ENCODE measurements at regions not wholly inside any gene's neighbourhood (a gene's known extent, or its start where the extent isn't known, plus 50 kb on each side); places are given as distances from the start of the nearest gene placed in this dataset.

- POLR2A ChIA-PET = no interaction called here
- CTCF ChIA-PET = no interaction called here
- Histone ChIP-seq H3K27ac (ENCODE audit: insufficient read depth in 1 of 2, low read depth in 1 of 2, low read length in 2 of 2, poor library complexity in 1 of 2, severe bottlenecking in 2 of 2) (no peak overlapping the region), H3K36me3 (ENCODE audit: control insufficient read depth in 4 of 4, insufficient read depth in 4 of 4, low read length in 3 of 4) (no peaks in the 10 kb centered on the region), H3K27me3 (replicated peaks in 2 of 5; ENCODE audit: control insufficient read depth in 4 of 5, insufficient read depth in 5 of 5, low read length in 4 of 5) (no peaks in the 10 kb centered on the region), H3K4me1 (ENCODE audit: control extremely low read depth in 1 of 4, control insufficient read depth in 4 of 4, insufficient read depth in 4 of 4, low read length in 3 of 4) (no peaks in the 10 kb centered on the region), H3K9me3 (ENCODE audit: control extremely low read depth in 1 of 5, control insufficient read depth in 4 of 5, insufficient read depth in 2 of 5, low read depth in 1 of 5, low read length in 4 of 5) (no peaks in the 10 kb centered on the region), H3K4me3 (ENCODE audit: control insufficient read depth in 1 of 7, extremely low read depth in 1 of 7, insufficient read depth in 4 of 7, low read depth in 2 of 7, low read length in 6 of 7) (no peak overlapping the region)
- no CpG with 5 or more reads among the region's 1 CpG for WGBS (ENCODE audit: insufficient coverage)
- no peak for DNase-seq
Observed at GRCh38 chr1:98490099-98490498, 171.4 kb upstream of the SNX7 start.

- CTCF ChIA-PET = no interaction called here
Observed at GRCh38 chr1:98487620-98488019, 173.9 kb upstream of the SNX7 start.

GRCh38 chr1:98482611-98483010, 178.9 kb upstream of the SNX7 start:
- Histone ChIP-seq H3K36me3 (ENCODE audit: control insufficient read depth in 4 of 4, insufficient read depth in 4 of 4, low read length in 3 of 4) (no peaks in the 10 kb centered on the region), H3K4me3 (ENCODE audit: control insufficient read depth in 1 of 7, extremely low read depth in 1 of 7, insufficient read depth in 4 of 7, low read depth in 2 of 7, low read length in 6 of 7) (no peak overlapping the region), H3K27ac (ENCODE audit: insufficient read depth in 1 of 2, low read depth in 1 of 2, low read length in 2 of 2, poor library complexity in 1 of 2, severe bottlenecking in 2 of 2) (no peak overlapping the region), H3K27me3 (replicated peaks in 2 of 5; ENCODE audit: control insufficient read depth in 4 of 5, insufficient read depth in 5 of 5, low read length in 4 of 5) (no peaks in the 10 kb centered on the region), H3K9me3 (ENCODE audit: control extremely low read depth in 1 of 5, control insufficient read depth in 4 of 5, insufficient read depth in 2 of 5, low read depth in 1 of 5, low read length in 4 of 5) (no peaks in the 10 kb centered on the region), H3K4me1 (ENCODE audit: control extremely low read depth in 1 of 4, control insufficient read depth in 4 of 4, insufficient read depth in 4 of 4, low read length in 3 of 4) (no peaks in the 10 kb centered on the region)
- ChIA-PET POLR2A (no interaction called here), CTCF (no interaction called here)
- DNase-seq = no peak
- WGBS (ENCODE audit: insufficient coverage) = 95% methylated on average over 3 of the region's 3 CpGs

More at GRCh38 chr1:98487620-98488019, 173.9 kb upstream of the SNX7 start:
- Histone ChIP-seq H3K4me3 (ENCODE audit: control insufficient read depth in 1 of 7, extremely low read depth in 1 of 7, insufficient read depth in 4 of 7, low read depth in 2 of 7, low read length in 6 of 7) (no peak overlapping the region), H3K36me3 (ENCODE audit: control insufficient read depth in 4 of 4, insufficient read depth in 4 of 4, low read length in 3 of 4) (no peaks in the 10 kb centered on the region), H3K4me1 (ENCODE audit: control extremely low read depth in 1 of 4, control insufficient read depth in 4 of 4, insufficient read depth in 4 of 4, low read length in 3 of 4) (no peaks in the 10 kb centered on the region), H3K27me3 (replicated peaks in 2 of 5; ENCODE audit: control insufficient read depth in 4 of 5, insufficient read depth in 5 of 5, low read length in 4 of 5) (no peaks in the 10 kb centered on the region), H3K9me3 (ENCODE audit: control extremely low read depth in 1 of 5, control insufficient read depth in 4 of 5, insufficient read depth in 2 of 5, low read depth in 1 of 5, low read length in 4 of 5) (no peaks in the 10 kb centered on the region), H3K27ac (ENCODE audit: insufficient read depth in 1 of 2, low read depth in 1 of 2, low read length in 2 of 2, poor library complexity in 1 of 2, severe bottlenecking in 2 of 2) (no peak overlapping the region)
- POLR2A ChIA-PET = no interaction called here
- DNase-seq = no peak
- WGBS (ENCODE audit: insufficient coverage) = 100% methylated on average over 3 of the region's 5 CpGs

GRCh38 chr1:98480271-98480670, 181.2 kb upstream of the SNX7 start:
- Histone ChIP-seq H3K36me3 (ENCODE audit: control insufficient read depth in 4 of 4, insufficient read depth in 4 of 4, low read length in 3 of 4) (no peaks in the 10 kb centered on the region), H3K4me1 (ENCODE audit: control extremely low read depth in 1 of 4, control insufficient read depth in 4 of 4, insufficient read depth in 4 of 4, low read length in 3 of 4) (no peaks in the 10 kb centered on the region), H3K27ac (ENCODE audit: insufficient read depth in 1 of 2, low read depth in 1 of 2, low read length in 2 of 2, poor library complexity in 1 of 2, severe bottlenecking in 2 of 2) (no peak overlapping the region), H3K27me3 (replicated peaks in 2 of 5; ENCODE audit: control insufficient read depth in 4 of 5, insufficient read depth in 5 of 5, low read length in 4 of 5) (no peaks in the 10 kb centered on the region), H3K9me3 (ENCODE audit: control extremely low read depth in 1 of 5, control insufficient read depth in 4 of 5, insufficient read depth in 2 of 5, low read depth in 1 of 5, low read length in 4 of 5) (no peaks in the 10 kb centered on the region), H3K4me3 (ENCODE audit: control insufficient read depth in 1 of 7, extremely low read depth in 1 of 7, insufficient read depth in 4 of 7, low read depth in 2 of 7, low read length in 6 of 7) (no peak overlapping the region)
- CTCF ChIA-PET = no interaction called here
- POLR2A ChIA-PET = interaction anchor here (0.6 kb wide), 1 partner anchor 106 kb away, joined by 4 read pairs; no protein-coding TSS in a partner anchor
- WGBS (ENCODE audit: insufficient coverage) = 100% methylated on average over 1 of the region's 2 CpGs
- no peak for DNase-seq

GRCh38 chr1:98478121-98478520, 183.4 kb upstream of the SNX7 start:
- POLR2A ChIA-PET = no interaction called here

GRCh38 chr1:98472878-98473277, 188.6 kb upstream of the SNX7 start:
- POLR2A ChIA-PET = no interaction called here
- Histone ChIP-seq H3K36me3 (ENCODE audit: control insufficient read depth in 4 of 4, insufficient read depth in 4 of 4, low read length in 3 of 4) (no peaks in the 10 kb centered on the region), H3K4me1 (ENCODE audit: control extremely low read depth in 1 of 4, control insufficient read depth in 4 of 4, insufficient read depth in 4 of 4, low read length in 3 of 4) (no peaks in the 10 kb centered on the region), H3K27me3 (replicated peaks in 2 of 5; ENCODE audit: control insufficient read depth in 4 of 5, insufficient read depth in 5 of 5, low read length in 4 of 5) (no peaks in the 10 kb centered on the region), H3K4me3 (ENCODE audit: control insufficient read depth in 1 of 7, extremely low read depth in 1 of 7, insufficient read depth in 4 of 7, low read depth in 2 of 7, low read length in 6 of 7) (no peak overlapping the region), H3K27ac (ENCODE audit: insufficient read depth in 1 of 2, low read depth in 1 of 2, low read length in 2 of 2, poor library complexity in 1 of 2, severe bottlenecking in 2 of 2) (no peak overlapping the region), H3K9me3 (ENCODE audit: control extremely low read depth in 1 of 5, control insufficient read depth in 4 of 5, insufficient read depth in 2 of 5, low read depth in 1 of 5, low read length in 4 of 5) (no peaks in the 10 kb centered on the region)
- no peak for DNase-seq
- CTCF ChIA-PET = interaction anchor here (0.6 kb wide), 1 partner anchor 31 kb away, joined by 4 read pairs; no protein-coding TSS in a partner anchor
- no CpG with 5 or more reads among the region's 2 CpGs for WGBS (ENCODE audit: insufficient coverage)

More at GRCh38 chr1:98478121-98478520, 183.4 kb upstream of the SNX7 start:
- no peaks in the 10 kb centered on the region for H3K36me3 ChIP-seq (ENCODE audit: control insufficient read depth in 4 of 4, insufficient read depth in 4 of 4, low read length in 3 of 4)
- no peak overlapping the region for H3K4me3 ChIP-seq (ENCODE audit: control insufficient read depth in 1 of 7, extremely low read depth in 1 of 7, insufficient read depth in 4 of 7, low read depth in 2 of 7, low read length in 6 of 7)
- WGBS (ENCODE audit: insufficient coverage) = 91% methylated on average over 3 of the region's 3 CpGs
- CTCF ChIA-PET = interaction anchor here (0.9 kb wide), 1 partner anchor 10 kb away, joined by 3 read pairs; no protein-coding TSS in a partner anchor
- no peaks in the 10 kb centered on the region for H3K4me1 ChIP-seq (ENCODE audit: control extremely low read depth in 1 of 4, control insufficient read depth in 4 of 4, insufficient read depth in 4 of 4, low read length in 3 of 4)
- no peak for DNase-seq
- no peaks in the 10 kb centered on the region for H3K9me3 ChIP-seq (ENCODE audit: control extremely low read depth in 1 of 5, control insufficient read depth in 4 of 5, insufficient read depth in 2 of 5, low read depth in 1 of 5, low read length in 4 of 5)
- H3K27me3 ChIP-seq (replicated peaks in 2 of 5; ENCODE audit: control insufficient read depth in 4 of 5, insufficient read depth in 5 of 5, low read length in 4 of 5) = no peaks in the 10 kb centered on the region
- H3K27ac ChIP-seq (ENCODE audit: insufficient read depth in 1 of 2, low read depth in 1 of 2, low read length in 2 of 2, poor library complexity in 1 of 2, severe bottlenecking in 2 of 2) = no peak overlapping the region

- H3K9me3 ChIP-seq (ENCODE audit: control extremely low read depth in 1 of 5, control insufficient read depth in 4 of 5, insufficient read depth in 2 of 5, low read depth in 1 of 5, low read length in 4 of 5) = no peaks in the 10 kb centered on the region
- ChIA-PET CTCF (no interaction called here), POLR2A (no interaction called here)
- H3K27me3 ChIP-seq (replicated peaks in 2 of 5; ENCODE audit: control insufficient read depth in 4 of 5, insufficient read depth in 5 of 5, low read length in 4 of 5) = no peaks in the 10 kb centered on the region
- WGBS (ENCODE audit: insufficient coverage) = 100% methylated on average over 1 of the region's 4 CpGs
- H3K4me1 ChIP-seq (ENCODE audit: control extremely low read depth in 1 of 4, control insufficient read depth in 4 of 4, insufficient read depth in 4 of 4, low read length in 3 of 4) = no peaks in the 10 kb centered on the region
- no peak overlapping the region for H3K4me3 ChIP-seq (ENCODE audit: control insufficient read depth in 1 of 7, extremely low read depth in 1 of 7, insufficient read depth in 4 of 7, low read depth in 2 of 7, low read length in 6 of 7)
- DNase-seq = no peak
- no peak overlapping the region for H3K27ac ChIP-seq (ENCODE audit: insufficient read depth in 1 of 2, low read depth in 1 of 2, low read length in 2 of 2, poor library complexity in 1 of 2, severe bottlenecking in 2 of 2)
- H3K36me3 ChIP-seq (ENCODE audit: control insufficient read depth in 4 of 4, insufficient read depth in 4 of 4, low read length in 3 of 4) = no peaks in the 10 kb centered on the region
Observed at GRCh38 chr1:98471633-98472032, 189.9 kb upstream of the SNX7 start.

All from common myeloid progenitor, CD34-positive (primary cell).